NCI-H1436 treated with DMSO at 0.1 percent for 48 hours (cell line): ENCODE measurements at regions not wholly inside any gene's neighbourhood (a gene's known extent, or its start where the extent isn't known, plus 50 kb on each side); places are given as distances from the start of the nearest gene placed in this dataset.

Experiments used
- DNase-seq: peaks from one replicate; lab custom pipeline; 2025; lab: John Stamatoyannopoulos, UW

DNA sequence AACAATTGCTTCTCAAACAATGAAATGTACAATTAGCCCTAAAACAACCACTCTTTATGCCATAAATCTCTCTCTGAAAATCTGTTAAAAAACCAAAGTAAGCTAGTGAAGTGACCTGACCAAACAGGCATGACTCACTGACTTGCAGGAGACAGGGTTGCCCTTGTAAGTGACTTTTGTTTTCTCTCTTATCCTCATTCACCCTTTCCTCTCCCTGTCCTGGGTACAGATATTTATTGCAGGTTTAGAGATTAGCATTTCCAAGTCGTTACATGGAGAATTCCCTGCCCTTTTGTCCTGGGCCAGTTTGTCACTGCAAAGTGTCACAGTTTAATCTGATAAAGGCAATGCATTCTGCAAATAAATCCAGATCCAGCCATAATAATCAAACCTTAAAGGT, 484.2 kb downstream of the IRX1 start:
- no peak for DNase-seq

DNA sequence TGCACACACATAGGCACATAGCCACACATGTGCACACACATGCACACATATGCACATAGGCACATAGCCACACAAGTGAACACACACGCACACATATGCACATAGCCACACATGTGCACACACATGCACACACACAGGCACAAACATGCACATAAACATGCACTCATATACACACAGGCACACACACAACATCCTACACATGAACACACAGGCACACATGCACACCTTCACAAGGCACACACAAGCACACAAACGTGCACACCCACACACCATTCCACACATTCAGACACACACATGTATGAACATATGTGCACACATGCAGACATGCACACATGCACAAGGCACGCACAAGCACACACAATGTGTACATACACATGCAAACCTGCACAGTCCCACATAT, 484.7 kb downstream of the IRX1 start:
- DNase-seq, result no peak

DNA sequence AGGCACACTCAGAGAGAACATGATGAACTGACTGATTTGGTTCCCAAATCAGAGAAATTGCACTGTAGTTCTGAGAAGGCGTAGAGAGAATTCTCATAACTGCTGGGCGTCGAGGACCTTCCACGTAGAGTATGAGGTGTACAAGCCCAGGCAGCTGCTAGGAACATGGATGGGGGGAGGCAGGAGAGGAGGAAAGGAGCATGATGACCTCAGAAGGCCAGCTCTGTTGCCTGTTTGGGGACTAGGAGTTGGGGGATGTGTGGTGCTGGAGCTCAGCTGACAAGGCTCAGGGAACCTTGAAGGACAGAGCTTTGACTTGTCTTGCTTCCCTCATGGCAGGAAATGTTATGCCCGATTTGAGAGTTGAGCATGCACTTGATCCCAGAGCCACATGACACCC, 485.4 kb downstream of the IRX1 start:
- DNase-seq, result no peak

DNA sequence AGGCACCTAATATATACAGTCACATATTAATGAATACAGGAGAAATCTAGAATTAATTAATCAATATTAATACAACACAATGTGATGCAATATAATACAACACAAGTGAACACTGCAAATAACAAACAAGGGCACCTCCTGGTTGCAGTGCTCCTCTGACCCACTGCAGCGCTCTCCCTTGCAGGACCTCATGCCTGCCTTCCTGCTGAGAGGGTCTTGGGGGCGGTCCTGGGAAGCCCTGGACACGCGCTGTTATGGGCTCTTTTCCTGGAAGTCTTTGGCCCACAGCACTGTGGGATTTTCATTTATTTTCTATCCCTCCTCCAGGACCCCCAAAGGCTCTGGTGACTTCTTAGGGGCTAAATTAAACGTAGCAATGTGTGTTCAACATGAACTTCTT, 485.8 kb downstream of the IRX1 start:
- DNase-seq, result no peak

DNA sequence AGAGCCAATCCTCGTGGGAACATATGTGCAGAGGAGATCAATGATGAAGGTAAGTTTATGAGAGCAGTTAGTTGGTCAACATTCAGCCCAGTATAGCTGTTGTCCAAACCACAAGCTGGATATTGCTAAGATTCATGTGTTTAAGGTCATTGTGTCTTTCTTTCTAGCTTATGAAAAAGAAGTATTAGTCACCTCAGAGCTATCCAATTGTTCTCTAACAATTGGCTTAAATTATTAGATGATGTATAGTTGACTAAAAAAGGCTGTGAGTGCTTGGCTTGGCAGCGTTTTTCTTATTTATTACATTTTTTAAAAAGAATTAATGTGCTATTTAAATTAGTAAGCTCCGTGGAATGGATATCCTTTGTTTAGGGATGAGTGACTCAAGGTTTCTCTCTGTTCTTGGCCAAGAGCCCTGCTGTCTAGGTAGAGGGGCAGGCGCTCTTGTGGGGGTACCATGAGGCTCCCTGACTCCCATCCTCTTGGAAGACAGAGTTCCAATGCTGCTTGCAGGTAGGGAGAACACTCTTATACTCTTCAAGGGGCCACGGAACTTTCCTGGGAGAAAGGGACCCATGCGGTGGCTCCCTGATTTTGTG, 487.4 kb downstream of the IRX1 start:
- DNase-seq, result no peak

DNA sequence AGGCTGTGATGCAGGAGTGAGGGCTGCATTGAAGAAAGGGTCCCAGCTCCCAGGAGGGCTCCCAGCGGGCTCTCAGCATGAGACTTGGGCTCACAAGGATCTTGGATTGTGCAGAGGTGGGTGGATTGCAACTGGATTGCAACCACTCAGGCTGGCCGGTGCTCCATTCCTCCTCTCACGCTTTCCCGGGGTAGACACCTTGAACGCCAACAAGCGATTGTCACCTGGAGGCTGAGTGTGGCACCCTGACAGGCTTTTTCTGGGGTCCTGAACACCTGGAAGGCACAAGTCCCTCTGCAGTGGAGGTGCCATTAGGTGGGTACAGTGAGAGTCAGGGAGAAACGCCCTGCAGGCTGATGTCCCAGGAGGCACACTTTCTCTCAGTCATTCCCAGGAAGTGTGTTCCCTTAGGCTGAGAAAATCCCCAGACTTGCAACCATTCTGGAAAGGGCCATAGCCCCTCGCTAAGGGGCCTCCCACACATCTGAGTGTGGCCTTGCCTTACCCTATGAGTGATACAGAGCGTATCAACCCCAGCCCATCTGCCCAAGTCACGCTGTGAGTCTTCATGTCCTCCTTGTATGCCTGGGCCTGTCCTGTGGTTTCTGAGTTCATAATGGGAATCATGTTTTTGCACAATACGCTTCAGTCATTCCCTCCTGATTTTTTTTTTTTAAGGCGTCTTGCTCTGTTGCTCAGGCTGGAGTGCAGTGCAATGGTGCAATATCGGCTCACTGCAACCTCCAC, 488.1 kb downstream of the IRX1 start:
- no peak for DNase-seq

DNA sequence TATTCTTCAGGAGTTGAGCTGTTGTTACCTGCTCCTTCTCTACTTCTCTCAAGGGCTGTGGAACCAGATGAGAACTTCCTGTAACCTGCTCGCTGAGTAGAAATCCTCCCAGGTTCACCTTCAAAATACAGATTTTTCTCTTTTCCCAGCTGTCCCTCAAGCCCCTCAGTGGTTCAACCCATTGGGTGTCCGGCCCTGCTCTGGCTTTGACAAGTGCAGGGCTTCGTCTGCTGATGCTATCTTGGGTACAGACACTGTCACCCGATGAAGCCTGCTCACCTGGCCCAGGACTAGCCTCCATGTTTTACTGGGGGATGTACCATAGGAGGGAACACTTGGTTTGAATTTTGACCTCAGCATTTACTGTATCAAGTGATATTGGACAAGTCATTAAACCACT, 490.4 kb downstream of the IRX1 start:
- DNase-seq, result no peak

DNA sequence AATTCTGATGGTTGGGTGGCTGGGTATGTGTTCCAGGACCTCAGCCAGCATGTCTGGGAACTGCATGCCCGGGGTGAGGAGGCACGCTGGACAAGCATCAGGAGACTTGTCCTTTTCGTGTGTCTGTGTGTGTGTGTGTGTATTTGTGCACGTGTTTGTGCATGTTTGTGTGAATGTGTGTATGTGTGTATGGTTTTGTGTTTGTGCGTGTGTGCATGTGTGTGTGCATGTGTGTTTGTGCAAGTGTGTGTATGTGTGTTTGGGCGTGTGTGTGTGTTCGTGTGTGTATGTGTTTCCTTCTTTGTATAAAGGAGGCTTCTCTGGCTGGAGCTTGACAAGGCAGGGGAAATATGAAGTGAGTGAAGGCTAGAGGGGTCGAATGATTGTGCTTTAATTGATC, 491.5 kb downstream of the IRX1 start:
- DNase-seq, result no peak

DNA sequence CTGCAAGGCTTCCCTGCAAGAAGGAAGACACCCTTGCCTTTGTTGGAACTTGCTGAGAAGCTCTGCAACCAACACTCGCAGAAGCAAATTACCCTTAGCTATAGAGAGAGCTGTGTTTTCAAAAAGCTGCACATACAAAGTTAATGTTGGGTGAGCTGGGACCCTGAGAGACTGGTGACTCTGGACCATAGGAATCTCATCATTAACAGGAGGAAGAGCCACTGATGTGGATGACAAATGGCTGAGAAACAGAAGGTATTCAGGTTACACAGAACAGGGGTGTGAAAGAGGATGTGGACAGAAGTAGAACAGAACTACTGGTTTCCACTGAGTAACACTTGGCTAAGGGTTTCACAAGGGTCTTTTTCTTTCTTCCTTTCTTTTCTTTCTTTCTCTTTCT, 493.5 kb downstream of the IRX1 start:
- DNase-seq, result no peak

DNA sequence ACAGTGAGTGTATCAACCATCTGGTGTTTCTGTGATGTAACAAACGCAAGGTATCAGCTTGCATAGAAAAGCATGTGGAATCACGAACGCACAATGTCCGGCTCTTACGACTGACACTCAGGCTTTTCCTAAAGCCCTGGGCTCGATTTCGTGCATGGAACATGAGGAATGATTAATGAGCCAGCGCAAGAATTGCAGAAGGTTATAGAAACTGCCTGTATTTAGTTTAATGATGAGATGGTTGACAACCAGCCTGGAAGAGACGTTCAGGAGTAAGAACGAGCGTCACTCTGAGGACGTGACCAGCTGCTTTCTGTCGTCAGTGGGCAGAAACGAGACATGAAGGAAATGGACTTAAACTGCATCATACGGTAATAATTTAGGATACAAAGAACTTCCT, 497.6 kb downstream of the IRX1 start:
- no peak for DNase-seq

DNA sequence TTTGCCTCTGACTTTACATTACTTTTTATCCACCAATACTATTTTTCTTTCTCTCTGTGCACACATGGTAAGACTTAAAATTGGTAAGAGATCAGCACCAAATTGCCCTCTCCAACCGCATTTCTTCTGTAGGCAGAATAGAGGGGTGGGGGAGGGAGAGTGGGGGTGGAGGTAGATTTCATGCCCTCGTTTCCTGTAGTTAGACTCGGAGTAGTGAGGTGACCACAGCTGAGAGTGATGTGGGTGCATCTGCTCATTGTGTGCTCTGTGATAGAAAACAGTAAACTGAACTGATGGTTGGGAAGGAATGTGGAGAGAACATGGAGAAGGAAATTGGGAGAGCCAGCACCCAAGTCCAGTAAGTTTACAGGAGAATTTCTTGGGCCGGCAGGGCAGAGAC, 498.3 kb downstream of the IRX1 start:
- no peak for DNase-seq

DNA sequence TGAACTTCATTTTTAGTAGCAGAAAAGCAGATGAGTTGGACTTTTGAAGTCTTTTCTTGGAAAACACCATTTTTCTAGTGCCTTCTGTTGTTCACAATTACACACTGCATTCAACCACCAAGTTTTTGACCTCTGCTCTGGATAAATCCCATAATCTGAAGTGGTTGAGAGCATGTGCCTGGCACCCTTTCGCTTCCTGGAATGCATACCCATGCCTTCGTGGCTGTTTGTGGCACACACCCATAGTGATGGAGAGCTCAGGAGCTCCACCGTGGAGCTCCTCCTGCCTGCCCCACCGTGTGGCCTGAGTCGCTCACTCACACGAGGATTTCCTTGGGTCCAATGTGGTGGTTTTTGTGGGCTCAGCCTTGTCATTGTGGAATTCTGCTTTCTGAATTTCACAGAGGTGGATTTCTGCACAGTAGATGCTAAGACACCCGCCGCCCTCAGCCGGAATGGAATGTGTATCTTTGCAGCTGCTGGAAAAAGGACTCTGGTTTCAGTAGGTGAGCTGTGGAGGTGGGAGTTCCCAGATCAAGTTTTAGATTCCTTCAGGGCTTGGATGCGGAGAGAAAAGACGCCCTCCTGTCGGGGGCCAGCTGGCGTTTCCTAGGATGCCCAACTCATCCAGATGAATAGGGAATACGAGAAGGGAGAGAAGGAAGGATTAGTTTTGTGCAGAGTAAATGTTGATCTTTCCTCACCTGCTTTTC, 500.4 kb downstream of the IRX1 start:
- DNase-seq, result no peak

DNA sequence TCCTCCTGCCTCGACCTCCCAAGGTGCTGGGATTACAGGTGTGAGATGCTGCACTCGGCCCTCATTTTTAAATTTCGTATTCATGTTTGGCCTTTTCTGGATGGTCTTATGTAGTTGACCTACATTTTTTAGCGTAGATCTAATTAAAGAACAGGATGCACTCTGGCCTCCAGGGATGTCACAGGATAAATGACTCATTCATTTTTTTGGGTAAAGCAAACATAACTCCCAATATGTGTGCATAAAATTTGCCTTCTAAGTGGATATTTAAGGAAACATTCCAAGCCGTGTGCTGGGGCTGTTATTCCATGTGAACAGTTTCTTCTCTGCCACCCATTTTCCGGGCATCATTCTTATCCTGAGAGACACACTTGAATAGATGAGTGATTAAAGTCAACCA, 501.6 kb downstream of the IRX1 start:
- DNase-seq, result no peak

DNA sequence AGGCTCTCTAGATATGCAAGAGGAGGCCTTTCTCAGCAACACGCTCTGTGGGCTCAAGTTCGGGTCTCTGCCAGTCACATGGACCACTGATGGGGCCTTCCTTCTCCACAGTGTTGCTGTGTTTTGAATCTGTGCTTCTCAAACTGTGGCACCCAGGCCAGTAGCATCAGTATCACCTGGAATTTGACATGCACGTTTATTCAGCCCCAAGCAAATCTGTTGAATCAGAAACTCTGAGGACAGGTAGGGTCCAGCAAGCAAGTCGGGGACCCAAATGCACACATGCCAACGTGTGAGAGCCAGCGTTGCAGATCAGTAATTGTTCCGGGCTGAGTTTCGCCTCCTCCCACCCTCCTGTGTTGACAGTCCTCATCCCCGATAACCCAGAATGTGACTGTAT, 502.6 kb downstream of the IRX1 start:
- no peak for DNase-seq

DNA sequence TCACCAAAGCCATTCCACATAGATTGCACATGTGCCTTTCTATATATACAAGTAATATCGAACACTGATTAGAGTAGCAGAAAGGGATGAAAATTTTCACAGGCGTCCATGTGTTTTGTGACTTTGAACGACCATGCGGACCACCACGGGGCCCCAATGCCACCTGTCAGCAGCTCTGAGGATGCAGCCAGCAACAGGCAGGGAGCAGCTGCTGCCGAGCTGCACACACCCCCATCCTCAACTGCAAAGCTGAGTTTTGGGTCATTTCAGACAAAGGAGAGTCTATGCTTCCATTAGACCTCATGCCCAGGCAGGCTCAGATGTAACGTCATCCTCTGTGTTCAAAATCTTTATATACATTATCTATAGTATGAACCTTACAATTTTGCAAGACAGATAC, 503.8 kb downstream of the IRX1 start:
- DNase-seq, result no peak

DNA sequence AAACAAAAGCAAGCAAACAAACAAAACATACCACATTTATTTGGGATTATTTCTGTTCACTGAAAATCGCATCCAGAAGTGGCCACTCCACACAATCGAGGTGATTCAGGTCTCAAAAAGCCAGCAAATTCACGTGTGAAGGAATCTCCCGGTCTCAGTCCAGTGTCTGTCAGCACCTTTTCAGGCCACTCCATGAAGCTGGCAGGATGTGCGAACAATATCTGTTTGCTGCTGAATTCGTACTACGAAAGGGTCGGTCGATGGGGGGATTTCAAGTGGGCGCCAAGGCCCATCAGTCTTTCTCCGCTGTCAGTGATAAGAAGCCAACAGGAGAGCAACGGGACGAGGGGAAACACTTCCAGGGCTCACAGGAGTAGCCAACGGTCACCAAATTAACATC, 505.1 kb downstream of the IRX1 start:
- no peak for DNase-seq

DNA sequence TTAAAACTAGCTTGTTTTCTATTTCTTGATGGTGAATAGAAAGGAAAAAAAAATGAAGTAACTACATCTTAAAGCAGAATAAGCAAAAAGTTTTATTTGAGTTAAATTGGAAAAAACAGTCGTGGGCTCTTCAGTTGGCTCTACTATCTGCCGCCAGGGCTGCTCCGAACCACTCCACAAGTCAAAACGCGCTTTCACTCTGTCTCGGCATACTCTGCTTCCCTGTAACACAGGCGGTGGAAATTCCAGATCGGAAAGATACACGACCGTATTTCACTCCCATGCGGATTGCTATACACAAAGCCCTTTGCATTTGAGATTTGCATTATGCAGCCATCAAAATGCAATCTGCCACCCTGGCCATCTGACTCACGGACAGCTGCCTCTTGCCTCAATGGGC, 505.6 kb downstream of the IRX1 start:
- no peak for DNase-seq

DNA sequence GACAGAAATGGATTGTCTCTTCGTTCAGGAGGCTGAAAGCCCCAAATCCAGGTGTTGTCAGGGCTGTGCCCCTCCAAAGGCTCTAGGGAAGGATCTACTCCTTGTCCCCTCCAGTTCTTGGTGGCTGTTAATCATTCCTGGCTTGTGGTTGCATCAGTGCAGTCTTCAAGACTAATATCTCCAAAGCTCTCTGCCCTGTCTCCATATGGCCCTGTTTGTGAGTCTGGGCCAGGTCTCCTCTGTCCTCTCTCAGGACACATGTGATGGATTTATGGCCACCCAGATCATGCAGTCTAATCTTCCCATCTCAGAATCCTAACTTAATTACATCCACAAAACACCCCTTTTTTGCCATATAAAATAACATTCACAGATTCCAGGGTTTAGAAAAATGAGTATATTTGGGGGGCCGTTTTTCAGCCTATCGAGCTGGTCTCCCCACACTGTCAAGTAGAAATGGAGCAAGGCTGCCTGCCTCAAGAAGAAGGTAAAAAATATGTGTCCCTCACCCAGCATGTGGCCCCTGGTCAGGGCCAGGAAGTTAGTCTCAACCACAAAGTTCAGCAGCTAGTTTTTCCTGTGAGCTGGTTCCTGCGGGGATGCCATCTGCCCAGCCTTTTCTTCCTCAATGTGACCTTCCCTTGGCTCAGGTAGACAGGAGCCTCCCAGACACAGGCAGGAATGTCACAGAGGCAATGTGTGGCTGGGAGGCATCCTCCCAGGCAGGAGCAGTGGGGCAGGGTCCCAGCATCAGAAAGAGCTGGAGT, 509.4 kb downstream of the IRX1 start:
- no peak for DNase-seq

DNA sequence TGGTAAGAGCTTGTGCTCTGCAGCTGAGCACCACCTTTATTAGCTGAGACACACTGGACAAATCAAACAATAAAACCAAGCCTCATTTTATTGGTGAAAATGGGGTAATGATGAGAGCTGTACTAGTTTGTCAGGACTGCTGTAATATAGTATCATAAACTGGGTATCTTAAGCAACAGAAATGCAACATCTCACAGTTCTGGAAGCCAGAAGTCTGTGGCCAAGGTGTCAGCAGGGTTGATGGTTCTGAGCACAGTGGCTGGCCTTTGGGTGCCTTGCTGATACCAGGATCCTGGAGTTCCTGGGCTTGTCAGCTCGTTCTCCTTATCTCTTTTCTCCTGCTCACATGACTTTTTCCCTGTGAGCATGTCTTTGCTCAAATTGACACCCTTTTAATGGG, 513.1 kb downstream of the IRX1 start:
- no peak for DNase-seq

DNA sequence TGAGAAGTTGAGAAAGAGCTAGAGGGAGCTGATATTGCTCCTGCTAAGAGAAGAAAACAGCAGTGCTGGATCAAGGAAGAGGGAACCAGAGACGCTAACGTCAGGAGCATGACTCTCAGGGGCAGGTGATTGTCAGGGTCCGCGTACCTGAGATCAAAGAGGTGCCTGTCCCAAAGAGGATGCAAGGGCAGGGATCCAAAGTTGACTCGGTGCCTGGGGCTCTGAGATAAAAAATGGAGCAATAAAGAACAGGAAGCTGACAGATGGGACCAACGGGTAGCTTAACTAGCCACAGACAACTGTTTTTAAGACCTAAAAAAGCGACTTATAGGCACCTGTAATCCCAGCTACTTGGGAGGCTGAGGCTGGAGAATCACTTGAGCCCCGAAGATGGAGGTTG, 517.8 kb downstream of the IRX1 start:
- DNase-seq, result no peak

DNA sequence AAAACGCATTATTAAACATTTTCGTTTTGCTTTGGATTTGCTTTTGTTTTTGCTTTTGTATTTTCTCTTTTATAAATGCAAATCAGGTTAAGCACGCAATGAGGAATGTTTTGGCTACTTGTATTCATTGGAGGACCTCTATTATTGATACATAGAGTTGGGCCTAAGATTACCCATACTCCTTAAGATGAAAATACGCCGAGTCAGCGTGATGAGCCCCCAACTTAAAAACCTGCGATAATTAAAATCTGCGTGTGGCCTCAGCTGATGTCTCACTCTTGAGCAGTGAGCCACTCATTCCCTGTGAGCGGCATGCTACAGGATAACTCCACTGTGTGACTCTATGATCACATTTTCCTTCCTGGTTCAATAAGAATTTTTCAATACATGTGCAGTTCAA, 518.3 kb downstream of the IRX1 start:
- no peak for DNase-seq

DNA sequence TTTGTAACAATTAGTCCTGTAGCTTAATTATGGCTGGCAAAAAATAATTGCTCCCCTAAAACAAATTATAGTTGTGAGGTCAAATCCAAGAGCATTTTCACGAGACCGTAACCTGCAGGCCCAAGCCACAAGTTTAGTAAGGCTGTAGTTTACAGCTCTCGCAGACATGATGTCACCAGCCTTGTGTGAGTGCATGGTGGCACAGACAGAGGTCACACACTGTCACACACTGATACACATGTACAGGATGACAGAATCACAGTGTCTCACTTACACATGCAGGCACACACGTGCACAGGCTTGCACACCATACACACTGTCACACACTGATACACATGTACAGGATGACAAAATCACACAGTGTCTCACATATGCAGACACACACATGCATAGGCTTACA, 518.8 kb downstream of the IRX1 start:
- DNase-seq, result no peak

DNA sequence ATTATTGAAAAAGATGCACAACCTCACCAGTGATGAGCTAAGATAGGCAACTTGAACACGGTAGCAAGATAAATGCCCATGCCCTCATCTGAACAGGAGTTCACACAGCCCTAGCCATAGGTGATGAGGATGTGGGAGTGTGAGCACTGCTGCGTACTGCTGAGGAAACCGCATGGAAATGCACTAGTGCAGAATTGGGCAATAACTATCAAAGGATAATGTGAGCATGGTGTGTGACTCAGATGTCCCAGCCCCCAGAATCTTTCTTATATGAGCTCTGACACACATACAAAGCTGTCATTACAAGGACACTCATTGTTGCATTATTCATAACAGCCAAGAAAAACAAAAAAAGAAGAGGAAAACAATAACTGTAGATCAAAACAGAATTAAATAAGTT, 521.2 kb downstream of the IRX1 start:
- no peak for DNase-seq
